Loucy (cell line): ENCODE measurements at regions not wholly inside any gene's neighbourhood (a gene's known extent, or its start where the extent isn't known, plus 50 kb on each side); places are given as distances from the start of the nearest gene placed in this dataset.

Source experiments
- H2AFZ ChIP-seq: fragments of 200-600 bp; sonication (generic); 2 replicates; pipeline ENCODE4 v1.6.0; 2016; ENCODE audit warnings: antibody characterized with exemption, mild to moderate bottlenecking, low read length, moderate library complexity
- H3F3A ChIP-seq: fragments of 200-600 bp; 2 replicates; pipeline ENCODE4 v1.6.0; 2016; ENCODE audit warnings: antibody characterized with exemption, low read depth, mild to moderate bottlenecking
- H3K27me3 ChIP-seq: fragments of 200-600 bp; sonication (generic); 2 replicates; pipeline ENCODE4 v1.6.1; 2014; ENCODE audit warnings: low read length, mild to moderate bottlenecking; ENCODE audit not compliant: insufficient read depth, poor library complexity, severe bottlenecking
- H3K36me3 ChIP-seq: fragments of 200-600 bp; sonication (generic); 2 replicates; pipeline ENCODE4 v1.6.1; 2016; ENCODE audit warnings: low read length; ENCODE audit not compliant: insufficient read depth
- H3K4me1 ChIP-seq: fragments of 200-600 bp; sonication (generic); 2 replicates; pipeline ENCODE4 v1.5.1; 2014; ENCODE audit warnings: low read length, mild to moderate bottlenecking; ENCODE audit not compliant: insufficient read depth, poor library complexity, severe bottlenecking
- H3K4me2 ChIP-seq: fragments of 200-600 bp; sonication (generic); 2 replicates; pipeline ENCODE4 v1.6.0; 2014; ENCODE audit warnings: antibody characterized with exemption, low read length, low read depth, mild to moderate bottlenecking; ENCODE audit not compliant: poor library complexity, severe bottlenecking
- H3K4me3 ChIP-seq: fragments of 200-600 bp; sonication (generic); 2 replicates; pipeline ENCODE4 v1.5.1; 2014; ENCODE audit warnings: low read length, mild to moderate bottlenecking, mixed read lengths; ENCODE audit not compliant: poor library complexity, severe bottlenecking
- H3K79me2 ChIP-seq: fragments of 200-600 bp; sonication (generic); 2 replicates; pipeline ENCODE4 v1.6.1; 2014; ENCODE audit warnings: low read length; ENCODE audit not compliant: insufficient read depth
- H3K9ac ChIP-seq: fragments of 200-600 bp; sonication (generic); 2 replicates; pipeline ENCODE4 v1.6.0; 2014; ENCODE audit warnings: mild to moderate bottlenecking, low read depth, low read length, moderate library complexity; ENCODE audit not compliant: poor library complexity, severe bottlenecking
- H3K9me2 ChIP-seq: fragments of 200-600 bp; sonication (generic); replicated peaks from 2 replicates; pipeline ENCODE4 v1.6.1; 2016; ENCODE audit warnings: low read depth, low read length, mixed read lengths
- H3K9me3 ChIP-seq: fragments of 200-600 bp; sonication (generic); 2 replicates; pipeline ENCODE4 v1.6.1; 2014; ENCODE audit warnings: mild to moderate bottlenecking, antibody characterized with exemption, low read length, low read depth; ENCODE audit not compliant: insufficient read depth
- H4K20me1 ChIP-seq: fragments of 200-600 bp; sonication (generic); 2 replicates; pipeline ENCODE4 v1.6.0; 2014; ENCODE audit warnings: antibody characterized with exemption, low read length, mild to moderate bottlenecking; ENCODE audit not compliant: insufficient read depth, poor library complexity, severe bottlenecking
- EZH2phosphoT487 ChIP-seq: fragments of 200-600 bp; IDR thresholded peaks from 2 replicates; pipeline ENCODE4 v1.6.1; 2018; ENCODE audit warnings: antibody characterized with exemption, mild to moderate bottlenecking, moderate library complexity, borderline replicate concordance
- TF ChIP-seq, protein P1 (sequence below): fragments of 200-600 bp; sonication (generic); conservative IDR thresholded peaks from 2 replicates; pipeline ENCODE4 v1.5.1; 2014; ENCODE audit warnings: mild to moderate bottlenecking, antibody characterized with exemption, low read length

DNA sequence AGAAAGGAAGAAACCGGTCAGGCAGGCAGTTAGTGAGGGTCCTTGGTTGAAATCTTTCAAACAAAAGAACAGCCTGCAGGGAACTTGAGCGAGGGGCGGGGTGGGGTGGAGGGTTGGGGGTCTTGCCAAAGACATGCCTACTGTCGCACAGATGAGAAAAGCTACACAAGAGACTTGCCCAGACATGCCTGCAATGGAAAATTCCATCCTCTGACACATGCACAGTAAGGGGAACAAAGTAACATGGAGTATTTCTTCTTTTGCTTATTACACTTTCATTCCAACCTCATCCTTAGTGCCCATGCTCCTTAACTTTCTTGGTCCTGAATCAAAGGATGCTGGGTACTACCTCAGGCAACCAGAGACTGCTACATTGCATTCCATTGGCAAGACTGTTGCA, 1491.2 kb downstream of the STIM2 start:
- Histone ChIP-seq H2AFZ (no peak overlapping the region), H3K4me2 (no peak overlapping the region)
- TF ChIP-seq, protein P1, sequence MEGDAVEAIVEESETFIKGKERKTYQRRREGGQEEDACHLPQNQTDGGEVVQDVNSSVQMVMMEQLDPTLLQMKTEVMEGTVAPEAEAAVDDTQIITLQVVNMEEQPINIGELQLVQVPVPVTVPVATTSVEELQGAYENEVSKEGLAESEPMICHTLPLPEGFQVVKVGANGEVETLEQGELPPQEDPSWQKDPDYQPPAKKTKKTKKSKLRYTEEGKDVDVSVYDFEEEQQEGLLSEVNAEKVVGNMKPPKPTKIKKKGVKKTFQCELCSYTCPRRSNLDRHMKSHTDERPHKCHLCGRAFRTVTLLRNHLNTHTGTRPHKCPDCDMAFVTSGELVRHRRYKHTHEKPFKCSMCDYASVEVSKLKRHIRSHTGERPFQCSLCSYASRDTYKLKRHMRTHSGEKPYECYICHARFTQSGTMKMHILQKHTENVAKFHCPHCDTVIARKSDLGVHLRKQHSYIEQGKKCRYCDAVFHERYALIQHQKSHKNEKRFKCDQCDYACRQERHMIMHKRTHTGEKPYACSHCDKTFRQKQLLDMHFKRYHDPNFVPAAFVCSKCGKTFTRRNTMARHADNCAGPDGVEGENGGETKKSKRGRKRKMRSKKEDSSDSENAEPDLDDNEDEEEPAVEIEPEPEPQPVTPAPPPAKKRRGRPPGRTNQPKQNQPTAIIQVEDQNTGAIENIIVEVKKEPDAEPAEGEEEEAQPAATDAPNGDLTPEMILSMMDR: no peak
- TF ChIP-seq EZH2phosphoT487: no peak

DNA sequence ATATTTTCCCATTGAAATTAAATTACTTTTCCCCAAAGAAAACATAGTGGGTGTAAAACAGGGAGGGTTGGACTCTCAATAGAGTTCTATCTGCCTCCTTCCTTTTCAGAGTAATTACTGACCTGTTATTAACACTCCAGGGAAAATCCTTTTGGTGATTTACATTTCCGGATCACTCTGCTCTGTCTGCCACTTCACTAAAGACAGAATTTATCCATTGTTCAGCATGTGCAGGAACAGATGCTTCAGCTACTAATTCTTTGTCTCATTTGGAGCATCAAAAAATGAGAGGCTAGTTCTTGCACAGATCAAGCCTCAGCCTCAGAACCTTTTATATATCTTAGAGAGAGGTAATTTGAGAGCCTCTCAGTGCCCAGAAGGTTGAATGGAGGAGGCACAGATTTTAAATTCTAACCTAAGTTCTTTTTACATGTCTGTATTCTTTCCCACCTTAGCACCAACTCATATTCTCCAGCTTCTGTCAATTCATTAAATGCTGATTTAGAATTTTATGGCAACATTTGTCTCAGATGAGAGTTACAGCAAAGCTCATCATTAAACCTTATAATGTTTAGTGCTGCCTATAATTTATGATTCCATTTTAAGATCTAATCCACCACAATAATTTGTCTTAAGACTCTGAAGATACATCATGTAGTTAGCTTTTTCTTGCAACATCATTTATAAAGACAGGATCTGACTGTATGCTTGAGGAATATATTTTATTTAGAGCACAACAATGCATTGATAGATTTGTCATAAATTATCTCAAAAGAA, 1494.4 kb downstream of the STIM2 start:
- H3K9me3 ChIP-seq: no peaks in the 10 kb centered on the region
- no peak overlapping the region for H3K4me3 ChIP-seq
- H3K9ac ChIP-seq: no peak overlapping the region
- H3K4me1 ChIP-seq: no peaks in the 10 kb centered on the region
- TF ChIP-seq EZH2phosphoT487: no peak
- TF ChIP-seq, protein P1: no peak
- no peaks in the 10 kb centered on the region for H4K20me1 ChIP-seq
- H3K9me2 ChIP-seq: no peaks in the 10 kb centered on the region
- H2AFZ ChIP-seq: no peak overlapping the region
- H3K4me2 ChIP-seq: no peak overlapping the region
- no peaks in the 10 kb centered on the region for H3K36me3 ChIP-seq
- no peaks in the 10 kb centered on the region for H3K79me2 ChIP-seq
- no peaks in the 10 kb centered on the region for H3K27me3 ChIP-seq
- H3F3A ChIP-seq: no peaks in the 10 kb centered on the region

More for the DNA sequence above, 1491.2 kb downstream of the STIM2 start:
- Histone ChIP-seq H3K27me3 (no peaks in the 10 kb centered on the region), H3K79me2 (no peaks in the 10 kb centered on the region), H3K4me1 (no peaks in the 10 kb centered on the region), H3K9me3 (no peaks in the 10 kb centered on the region), H3K4me3 (no peak overlapping the region), H3K9ac (no peak overlapping the region), H3K9me2 (no peaks in the 10 kb centered on the region), H3F3A (no peaks in the 10 kb centered on the region), H4K20me1 (no peaks in the 10 kb centered on the region), H3K36me3 (no peaks in the 10 kb centered on the region)

DNA sequence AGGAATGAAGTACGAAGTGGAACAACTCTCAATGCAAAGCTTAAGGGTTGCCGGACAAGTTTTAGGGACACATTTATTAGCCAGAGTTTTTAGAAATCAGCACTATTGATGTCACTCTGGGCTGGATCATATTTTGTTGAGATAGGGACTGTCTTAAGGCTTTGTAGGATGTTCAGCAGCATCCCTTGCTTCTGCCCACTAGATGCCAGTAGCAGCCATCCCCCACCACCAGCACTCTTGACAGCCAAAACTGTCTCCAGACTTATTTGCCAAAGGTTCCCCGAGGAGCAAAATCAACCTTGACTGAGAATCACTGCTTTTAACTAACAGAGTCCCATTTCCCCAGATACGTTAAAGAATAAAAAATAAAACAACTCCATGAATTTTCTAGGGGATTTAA, 1497.3 kb downstream of the STIM2 start:
- Histone ChIP-seq H3K9me2 (no peaks in the 10 kb centered on the region), H3K36me3 (no peaks in the 10 kb centered on the region), H3K4me2 (no peak overlapping the region), H3K79me2 (no peaks in the 10 kb centered on the region), H3K4me3 (no peak overlapping the region), H4K20me1 (no peaks in the 10 kb centered on the region), H2AFZ (no peak overlapping the region), H3K4me1 (no peaks in the 10 kb centered on the region), H3F3A (no peaks in the 10 kb centered on the region), H3K27me3 (no peaks in the 10 kb centered on the region), H3K9ac (no peak overlapping the region), H3K9me3 (no peaks in the 10 kb centered on the region)
- TF ChIP-seq, protein P1: no peak
- no peak for TF ChIP-seq EZH2phosphoT487
